HEK293 (cell line): ENCODE measurements at regions not wholly inside any gene's neighbourhood (a gene's known extent, or its start where the extent isn't known, plus 50 kb on each side); places are given as distances from the start of the nearest gene placed in this dataset.

Experiments used
- CTCF ChIA-PET: fragments of 350-600 bp; formaldehyde crosslinking; extraction: SDS; loops from one replicate; lab custom pipeline; 2021; ENCODE audit warnings: antibody characterized with exemption; lab: Yijun Ruan, JAX
- POLR2A ChIA-PET: fragments of 300-600 bp; formaldehyde crosslinking; extraction: SDS; loops from one replicate; lab custom pipeline; 2020; ENCODE audit warnings: antibody characterized with exemption, inconsistent platforms; lab: Yijun Ruan, JAX
- H3K27ac ChIP-seq: fragments of 200-500 bp; sonication (Bioruptor generic); 2 replicates; pipeline ENCODE4 v1.5.1; 2014; ENCODE audit warnings: low read depth, low read length, control low read depth, inconsistent platforms; ENCODE audit errors: extremely low read depth
- H3K36me3 ChIP-seq, 2 experiments: fragments of 200-500 bp in 1 of 2; sonication (Bioruptor generic) in 1 of 2; 1 replicate in 1 of 2; 2 replicates in 1 of 2; pipeline ENCODE4 v1.5.1; 2014 to 2017; ENCODE audit warnings: inconsistent platforms in 2 of 2, low read length in 2 of 2; ENCODE audit not compliant: control insufficient read depth in 2 of 2, insufficient read depth in 1 of 2
- H3K4me1 ChIP-seq: fragments of 200-500 bp; sonication (Bioruptor generic); 2 replicates; pipeline ENCODE4 v1.5.1; 2014; ENCODE audit warnings: mild to moderate bottlenecking, low read length, inconsistent platforms; ENCODE audit not compliant: control insufficient read depth, insufficient read depth
- H3K4me3 ChIP-seq: 2 replicates; pipeline ENCODE4 v1.5.1; 2011; ENCODE audit warnings: low read depth, mild to moderate bottlenecking, control low read depth, low read length, moderate library complexity
- H3K9me3 ChIP-seq: fragments of 200-500 bp; sonication (Bioruptor generic); 2 replicates; pipeline ENCODE4 v1.5.1; 2014; ENCODE audit warnings: low read depth, low read length, inconsistent platforms; ENCODE audit not compliant: control insufficient read depth, insufficient read depth
- GLIS1 ChIP-seq: fragments of 450-650 bp; formaldehyde crosslinking; IDR thresholded peaks from 2 replicates; pipeline ENCODE4 v1.5.1; 2016; ENCODE audit warnings: missing biosample characterization, missing genetic modification characterization
- HOXC10 ChIP-seq: sonication (generic); formaldehyde crosslinking; IDR thresholded peaks from 2 replicates; pipeline ENCODE4 v1.8.1; 2023; ENCODE audit warnings: mild to moderate bottlenecking, missing genetic modification reagents
- INSM2 ChIP-seq: fragments of 450-650 bp; formaldehyde crosslinking; IDR thresholded peaks from 2 replicates; pipeline ENCODE4 v1.5.1; 2016; ENCODE audit warnings: missing biosample characterization, missing genetic modification characterization
- MYNN ChIP-seq: fragments of 450-650 bp; formaldehyde crosslinking; IDR thresholded peaks from 2 replicates; pipeline ENCODE4 v1.5.1; 2016; ENCODE audit warnings: missing biosample characterization, missing genetic modification characterization, borderline replicate concordance
- PRDM1 ChIP-seq: fragments of 450-650 bp; formaldehyde crosslinking; IDR thresholded peaks from 2 replicates; pipeline ENCODE4; 2016; ENCODE audit warnings: missing biosample characterization, missing genetic modification characterization
- PRDM4 ChIP-seq: fragments of 450-650 bp; formaldehyde crosslinking; IDR thresholded peaks from 2 replicates; pipeline ENCODE4 v1.5.1; 2017; ENCODE audit warnings: missing biosample characterization, missing genetic modification characterization
- ZBTB26 ChIP-seq: fragments of 450-650 bp; formaldehyde crosslinking; optimal IDR thresholded peaks from 2 replicates; pipeline ENCODE3; 2016; ENCODE audit warnings: missing biosample characterization, mild to moderate bottlenecking, missing genetic modification characterization
- ZBTB48 ChIP-seq: fragments of 450-650 bp; formaldehyde crosslinking; IDR thresholded peaks from 2 replicates; pipeline ENCODE4 v1.5.1; 2016; ENCODE audit warnings: missing biosample characterization, missing genetic modification characterization
- ZFP37 ChIP-seq: fragments of 450-650 bp; formaldehyde crosslinking; IDR thresholded peaks from 2 replicates; pipeline ENCODE4 v1.5.1; 2016; ENCODE audit warnings: missing biosample characterization, missing genetic modification characterization
- ZNF114 ChIP-seq: fragments of 450-650 bp; formaldehyde crosslinking; IDR thresholded peaks from 2 replicates; pipeline ENCODE4 v1.5.0; 2017; ENCODE audit warnings: missing biosample characterization, missing genetic modification characterization
- ZNF133 ChIP-seq: fragments of 450-650 bp; formaldehyde crosslinking; IDR thresholded peaks from 2 replicates; pipeline ENCODE4 v1.5.1; 2016; ENCODE audit warnings: missing biosample characterization, missing genetic modification characterization
- ZNF175 ChIP-seq: fragments of 450-650 bp; formaldehyde crosslinking; IDR thresholded peaks from 2 replicates; pipeline ENCODE4 v1.5.1; 2016; ENCODE audit warnings: missing biosample characterization, missing genetic modification characterization
- ZNF211 ChIP-seq: fragments of 450-650 bp; formaldehyde crosslinking; IDR thresholded peaks from 2 replicates; pipeline ENCODE4 v1.5.1; 2016; ENCODE audit warnings: low read depth, missing biosample characterization, missing genetic modification characterization
- ZNF223 ChIP-seq: fragments of 450-650 bp; formaldehyde crosslinking; IDR thresholded peaks from 2 replicates; pipeline ENCODE4 v1.5.1; 2016; ENCODE audit warnings: missing biosample characterization, missing genetic modification characterization
- ZNF24 ChIP-seq: fragments of 450-650 bp; formaldehyde crosslinking; IDR thresholded peaks from 2 replicates; pipeline ENCODE4 v1.5.1; 2016; ENCODE audit warnings: missing biosample characterization, missing genetic modification characterization
- ZNF302 ChIP-seq: fragments of 450-650 bp; formaldehyde crosslinking; IDR thresholded peaks from 2 replicates; pipeline ENCODE4 v1.5.1; 2016; ENCODE audit warnings: missing biosample characterization, missing genetic modification characterization, low read depth
- ZNF560 ChIP-seq: fragments of 450-650 bp; formaldehyde crosslinking; IDR thresholded peaks from 2 replicates; pipeline ENCODE4 v1.5.1; 2017; ENCODE audit warnings: missing biosample characterization, missing genetic modification characterization, borderline replicate concordance
- ZNF629 ChIP-seq: fragments of 450-650 bp; formaldehyde crosslinking; IDR thresholded peaks from 2 replicates; pipeline ENCODE4 v1.5.1; 2017; ENCODE audit warnings: missing biosample characterization, missing genetic modification characterization
- ZNF664 ChIP-seq: fragments of 450-650 bp; formaldehyde crosslinking; IDR thresholded peaks from 2 replicates; pipeline ENCODE4 v1.5.1; 2016; ENCODE audit warnings: missing biosample characterization, missing genetic modification characterization
- ZSCAN16 ChIP-seq: fragments of 450-650 bp; formaldehyde crosslinking; IDR thresholded peaks from 2 replicates; pipeline ENCODE4 v1.5.1; 2016; ENCODE audit warnings: missing biosample characterization, missing genetic modification characterization
- ZXDB ChIP-seq: fragments of 450-650 bp; formaldehyde crosslinking; IDR thresholded peaks from 2 replicates; pipeline ENCODE4 v1.5.1; 2016; ENCODE audit warnings: missing biosample characterization, missing genetic modification characterization
- TF ChIP-seq, protein P1 (sequence below): fragments of 450-650 bp; formaldehyde crosslinking; IDR thresholded peaks from 2 replicates; pipeline ENCODE4 v1.5.1; 2016; ENCODE audit warnings: missing biosample characterization, missing genetic modification characterization
- TF ChIP-seq, protein P2 (sequence below): fragments of 450-650 bp; formaldehyde crosslinking; IDR thresholded peaks from 2 replicates; pipeline ENCODE4 v1.5.0; 2017; ENCODE audit warnings: missing biosample characterization, missing genetic modification characterization, borderline replicate concordance
- TF ChIP-seq, protein P3 (sequence below): fragments of 450-650 bp; formaldehyde crosslinking; IDR thresholded peaks from 2 replicates; pipeline ENCODE4 v1.5.1; 2017; ENCODE audit warnings: missing biosample characterization, mild to moderate bottlenecking, missing genetic modification characterization, moderate library complexity

GRCh38 chr11:113547739-113548138, 72.5 kb upstream of the DRD2 start:
- Histone ChIP-seq H3K27ac (no peak overlapping the region), H3K4me1 (no peaks in the 10 kb centered on the region), H3K36me3 (no peaks in the 10 kb centered on the region), H3K4me3 (no peak overlapping the region), H3K9me3 (no peaks in the 10 kb centered on the region)
- POLR2A ChIA-PET: no interaction called here
- CTCF ChIA-PET: interaction anchor here (0.8 kb wide), 1 partner anchor 243 kb away, joined by 3 read pairs; no protein-coding TSS in a partner anchor
- no peak for TF ChIP-seq ZNF560 (tag by site-specific recombination)
- no peak for TF ChIP-seq ZNF302 (tag by site-specific recombination)
- no peak for TF ChIP-seq GLIS1
- TF ChIP-seq, protein P1, sequence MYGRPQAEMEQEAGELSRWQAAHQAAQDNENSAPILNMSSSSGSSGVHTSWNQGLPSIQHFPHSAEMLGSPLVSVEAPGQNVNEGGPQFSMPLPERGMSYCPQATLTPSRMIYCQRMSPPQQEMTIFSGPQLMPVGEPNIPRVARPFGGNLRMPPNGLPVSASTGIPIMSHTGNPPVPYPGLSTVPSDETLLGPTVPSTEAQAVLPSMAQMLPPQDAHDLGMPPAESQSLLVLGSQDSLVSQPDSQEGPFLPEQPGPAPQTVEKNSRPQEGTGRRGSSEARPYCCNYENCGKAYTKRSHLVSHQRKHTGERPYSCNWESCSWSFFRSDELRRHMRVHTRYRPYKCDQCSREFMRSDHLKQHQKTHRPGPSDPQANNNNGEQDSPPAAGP (tag by site-specific recombination): no peak
- TF ChIP-seq, protein P2, sequence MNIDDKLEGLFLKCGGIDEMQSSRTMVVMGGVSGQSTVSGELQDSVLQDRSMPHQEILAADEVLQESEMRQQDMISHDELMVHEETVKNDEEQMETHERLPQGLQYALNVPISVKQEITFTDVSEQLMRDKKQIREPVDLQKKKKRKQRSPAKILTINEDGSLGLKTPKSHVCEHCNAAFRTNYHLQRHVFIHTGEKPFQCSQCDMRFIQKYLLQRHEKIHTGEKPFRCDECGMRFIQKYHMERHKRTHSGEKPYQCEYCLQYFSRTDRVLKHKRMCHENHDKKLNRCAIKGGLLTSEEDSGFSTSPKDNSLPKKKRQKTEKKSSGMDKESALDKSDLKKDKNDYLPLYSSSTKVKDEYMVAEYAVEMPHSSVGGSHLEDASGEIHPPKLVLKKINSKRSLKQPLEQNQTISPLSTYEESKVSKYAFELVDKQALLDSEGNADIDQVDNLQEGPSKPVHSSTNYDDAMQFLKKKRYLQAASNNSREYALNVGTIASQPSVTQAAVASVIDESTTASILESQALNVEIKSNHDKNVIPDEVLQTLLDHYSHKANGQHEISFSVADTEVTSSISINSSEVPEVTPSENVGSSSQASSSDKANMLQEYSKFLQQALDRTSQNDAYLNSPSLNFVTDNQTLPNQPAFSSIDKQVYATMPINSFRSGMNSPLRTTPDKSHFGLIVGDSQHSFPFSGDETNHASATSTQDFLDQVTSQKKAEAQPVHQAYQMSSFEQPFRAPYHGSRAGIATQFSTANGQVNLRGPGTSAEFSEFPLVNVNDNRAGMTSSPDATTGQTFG: no peak
- TF ChIP-seq INSM2: no peak
- no peak for TF ChIP-seq ZNF114 (tag by site-specific recombination)
- no peak for TF ChIP-seq ZNF133
- TF ChIP-seq ZFP37 (tag by site-specific recombination): no peak
- TF ChIP-seq, protein P3, sequence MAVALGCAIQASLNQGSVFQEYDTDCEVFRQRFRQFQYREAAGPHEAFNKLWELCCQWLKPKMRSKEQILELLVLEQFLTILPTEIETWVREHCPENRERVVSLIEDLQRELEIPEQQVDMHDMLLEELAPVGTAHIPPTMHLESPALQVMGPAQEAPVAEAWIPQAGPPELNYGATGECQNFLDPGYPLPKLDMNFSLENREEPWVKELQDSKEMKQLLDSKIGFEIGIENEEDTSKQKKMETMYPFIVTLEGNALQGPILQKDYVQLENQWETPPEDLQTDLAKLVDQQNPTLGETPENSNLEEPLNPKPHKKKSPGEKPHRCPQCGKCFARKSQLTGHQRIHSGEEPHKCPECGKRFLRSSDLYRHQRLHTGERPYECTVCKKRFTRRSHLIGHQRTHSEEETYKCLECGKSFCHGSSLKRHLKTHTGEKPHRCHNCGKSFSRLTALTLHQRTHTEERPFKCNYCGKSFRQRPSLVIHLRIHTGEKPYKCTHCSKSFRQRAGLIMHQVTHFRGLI: no peak
- no peak for TF ChIP-seq ZNF629 (tag by site-specific recombination)
- no peak for TF ChIP-seq HOXC10 (CRISPR knock-in tag)
- TF ChIP-seq MYNN: no peak
- no peak for TF ChIP-seq ZNF24 (tag by site-specific recombination)
- TF ChIP-seq ZNF223 (tag by site-specific recombination): no peak
- no peak for TF ChIP-seq PRDM4 (tag by site-specific recombination)

GRCh38 chr11:113546757-113547507, 71.7 kb upstream of the DRD2 start:
- Histone ChIP-seq H3K9me3 (no peaks in the 10 kb centered on the region), H3K4me3 (no peak overlapping the region), H3K27ac (no peak overlapping the region), H3K4me1 (no peaks in the 10 kb centered on the region), H3K36me3 (no peaks in the 10 kb centered on the region)
- CTCF ChIA-PET: no interaction called here
- POLR2A ChIA-PET: no interaction called here
- TF ChIP-seq ZNF211 (tag by site-specific recombination) (no peak), ZBTB26 (tag by site-specific recombination) (no peak), ZNF133 (no peak), ZNF175 (no peak), ZBTB48 (tag by site-specific recombination) (no peak), ZXDB (tag by site-specific recombination) (no peak), ZNF664 (tag by site-specific recombination) (no peak), ZSCAN16 (no peak), PRDM1 (no peak)
- TF ChIP-seq, protein P3: no peak
